Progenitor cell of endocrine pancreas (in vitro differentiated cells): ENCODE measurements at regions not wholly inside any gene's neighbourhood (a gene's known extent, or its start where the extent isn't known, plus 50 kb on each side); places are given as distances from the start of the nearest gene placed in this dataset.

Source experiments
- DNase-seq: peaks from one replicate; pipeline ENCODE4 v3.0.0; 2021; ENCODE audit warnings: low spot score; ENCODE audit not compliant: unreplicated experiment
- H3K27ac Mint-ChIP-seq: 2 replicates; pipeline ENCODE4 v1.8.0; 2021; ENCODE audit warnings: mild to moderate bottlenecking, moderate library complexity, mixed read lengths
- H3K27me3 Mint-ChIP-seq: 2 replicates; pipeline ENCODE4 v1.8.0; 2021; ENCODE audit warnings: mixed read lengths
- H3K36me3 Mint-ChIP-seq: 2 replicates; pipeline ENCODE4 v1.8.0; 2022; ENCODE audit warnings: mixed read lengths; ENCODE audit not compliant: insufficient read depth
- H3K4me1 Mint-ChIP-seq: 2 replicates; pipeline ENCODE4 v1.8.0; 2021; ENCODE audit warnings: low read depth, mixed read lengths
- H3K4me3 Mint-ChIP-seq: 2 replicates; pipeline ENCODE4 v1.8.0; 2021; ENCODE audit warnings: low read depth, mild to moderate bottlenecking, moderate library complexity, mixed read lengths
- H3K9me3 Mint-ChIP-seq: 2 replicates; pipeline ENCODE4 v1.8.0; 2021; ENCODE audit warnings: low read depth, mixed read lengths
- CTCF ChIP-seq: fragments of 200-600 bp; sonication (generic); IDR thresholded peaks from one replicate; pipeline ENCODE4 v1.5.0; 2021; ENCODE audit warnings: antibody characterized with exemption, mild to moderate bottlenecking; ENCODE audit not compliant: unreplicated experiment

- Mint-ChIP-seq H3K9me3 (peaks cover 14% of the 10 kb centered on the region), H3K36me3 (no peaks in the 10 kb centered on the region), H3K4me1 (peaks cover 2% of the 10 kb centered on the region), H3K27me3 (no peaks in the 10 kb centered on the region), H3K27ac (no peak overlapping the region), H3K4me3 (no peak overlapping the region)
- TF ChIP-seq CTCF: no peak
- DNase-seq: no peak
Observed at GRCh38 chr13:81609335-81609734, 1268.4 kb upstream of the SPRY2 start.

DNA sequence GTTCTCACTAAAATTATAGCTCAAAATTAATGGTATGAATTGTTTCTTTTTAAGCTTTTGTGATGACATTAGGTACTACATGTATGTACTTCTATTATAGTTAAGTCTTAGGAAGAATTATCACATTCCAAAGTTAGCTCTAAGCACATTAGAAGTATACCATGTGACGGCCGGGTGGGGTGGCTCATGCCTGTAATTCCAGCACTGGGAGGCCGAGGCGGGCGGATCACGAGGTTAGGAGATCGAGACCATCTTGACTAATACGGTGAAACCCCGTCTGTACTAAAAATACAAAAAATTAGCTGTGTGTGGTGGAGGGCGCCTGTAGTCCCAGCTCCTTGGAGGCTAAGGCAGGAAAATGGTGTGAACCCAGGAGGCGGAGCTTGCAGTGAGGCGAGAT is 1265.1 kb upstream of the SPRY2 start:
- Mint-ChIP-seq H3K27ac (no peak overlapping the region), H3K36me3 (no peaks in the 10 kb centered on the region), H3K4me1 (peaks cover 2% of the 10 kb centered on the region), H3K27me3 (no peaks in the 10 kb centered on the region), H3K4me3 (no peak overlapping the region), H3K9me3 (peaks cover 3% of the 10 kb centered on the region)
- DNase-seq: no peak
- TF ChIP-seq CTCF: no peak

- no peak for TF ChIP-seq CTCF
- peaks cover 5% of the 10 kb centered on the region for H3K4me1 Mint-ChIP-seq
- no peaks in the 10 kb centered on the region for H3K36me3 Mint-ChIP-seq
- H3K9me3 Mint-ChIP-seq: peaks cover 3% of the 10 kb centered on the region
- H3K27me3 Mint-ChIP-seq: no peaks in the 10 kb centered on the region
- H3K27ac Mint-ChIP-seq: no peak overlapping the region
- no peak for DNase-seq
- no peak overlapping the region for H3K4me3 Mint-ChIP-seq
Observed at GRCh38 chr13:81602241-81602640, 1261.3 kb upstream of the SPRY2 start.

DNA sequence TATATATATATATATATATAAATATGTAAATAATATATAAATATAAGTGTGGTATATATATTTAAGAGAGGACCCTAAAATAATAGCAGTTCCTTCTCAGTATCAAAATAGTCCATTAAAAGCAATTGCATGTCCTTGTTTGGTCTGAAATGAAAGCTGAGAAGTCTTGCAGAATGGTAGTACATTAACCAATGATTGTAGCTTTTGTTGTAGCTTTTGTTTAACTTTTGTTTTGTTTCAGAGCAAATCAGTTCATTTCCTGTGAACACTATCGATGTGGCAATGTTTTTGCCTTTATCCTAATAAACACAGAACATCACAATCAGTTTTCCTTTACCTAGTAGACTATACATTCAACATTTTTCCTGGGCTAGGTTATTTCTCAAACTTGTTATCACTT is 1256.2 kb upstream of the SPRY2 start:
- H3K27ac Mint-ChIP-seq: no peak overlapping the region
- no peaks in the 10 kb centered on the region for H3K27me3 Mint-ChIP-seq
- peaks cover 13% of the 10 kb centered on the region for H3K4me1 Mint-ChIP-seq
- DNase-seq: no peak
- no peaks in the 10 kb centered on the region for H3K36me3 Mint-ChIP-seq
- no peak overlapping the region for H3K4me3 Mint-ChIP-seq
- TF ChIP-seq CTCF: no peak
- H3K9me3 Mint-ChIP-seq: peaks cover 3% of the 10 kb centered on the region

DNA sequence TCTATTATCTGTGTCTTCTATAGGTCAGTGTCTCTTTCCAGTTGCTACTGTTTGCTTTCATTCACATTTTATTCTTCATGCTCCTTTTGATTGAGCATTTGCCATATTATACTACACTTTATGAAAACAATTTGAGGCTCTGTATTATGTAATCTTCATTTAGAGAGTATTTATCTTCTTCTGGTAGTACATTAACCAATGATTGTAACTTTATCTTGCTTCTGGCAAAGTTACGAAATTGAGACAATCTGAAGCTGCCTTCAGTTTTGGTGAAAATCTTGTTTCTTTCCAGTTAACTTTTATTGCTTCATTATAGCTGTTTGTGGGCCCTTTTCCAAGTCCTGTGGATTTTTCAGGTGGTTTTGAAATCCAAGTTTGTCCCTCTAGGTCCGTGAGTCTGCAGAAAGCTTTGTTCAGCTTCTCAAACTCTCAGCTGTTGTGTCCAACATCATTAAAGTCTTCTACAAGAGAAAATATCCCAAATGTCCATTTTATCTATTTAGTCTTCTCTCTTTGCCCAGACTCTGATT is 1255.4 kb upstream of the SPRY2 start:
- TF ChIP-seq CTCF: no peak
- peaks cover 13% of the 10 kb centered on the region for H3K4me1 Mint-ChIP-seq
- H3K27me3 Mint-ChIP-seq: no peaks in the 10 kb centered on the region
- DNase-seq: no peak
- H3K27ac Mint-ChIP-seq: peak overlapping the region; percentile 29
- peaks cover 3% of the 10 kb centered on the region for H3K9me3 Mint-ChIP-seq
- no peak overlapping the region for H3K4me3 Mint-ChIP-seq
- no peaks in the 10 kb centered on the region for H3K36me3 Mint-ChIP-seq
